Kidney epithelial cell (primary cell): ENCODE measurements at regions not wholly inside any gene's neighbourhood (a gene's known extent, or its start where the extent isn't known, plus 50 kb on each side); places are given as distances from the start of the nearest gene placed in this dataset.

Experiments used
- DNase-seq: peaks from one replicate; pipeline ENCODE4 v3.0.0-alpha.2; 2010; ENCODE audit warnings: low read depth
- H3K27me3 ChIP-seq: 2 replicates; pipeline ENCODE4 v1.6.0; 2011; ENCODE audit warnings: low read length; ENCODE audit not compliant: control insufficient read depth, insufficient read depth
- H3K36me3 ChIP-seq: 2 replicates; pipeline ENCODE4 v1.5.1; 2011; ENCODE audit warnings: low read length; ENCODE audit not compliant: control insufficient read depth, insufficient read depth
- H3K4me3 ChIP-seq: 2 replicates; pipeline ENCODE4 v1.5.1; 2011; ENCODE audit warnings: low read depth, mild to moderate bottlenecking, control low read depth, low read length
- CTCF ChIP-seq: IDR thresholded peaks from 2 replicates; pipeline ENCODE4 v1.5.1; 2011; ENCODE audit warnings: mild to moderate bottlenecking, moderate library complexity, low read length, control low read depth, inconsistent platforms; ENCODE audit not compliant: insufficient read depth, poor library complexity, severe bottlenecking

- Histone ChIP-seq H3K36me3 (no peaks in the 10 kb centered on the region), H3K27me3 (no peaks in the 10 kb centered on the region), H3K4me3 (no peak overlapping the region)
- DNase-seq = no peak
- TF ChIP-seq CTCF = no peak
These were observed 478.0 kb upstream of the KLF6 start for GRCh38 chr10:4262870-4263600.

DNA sequence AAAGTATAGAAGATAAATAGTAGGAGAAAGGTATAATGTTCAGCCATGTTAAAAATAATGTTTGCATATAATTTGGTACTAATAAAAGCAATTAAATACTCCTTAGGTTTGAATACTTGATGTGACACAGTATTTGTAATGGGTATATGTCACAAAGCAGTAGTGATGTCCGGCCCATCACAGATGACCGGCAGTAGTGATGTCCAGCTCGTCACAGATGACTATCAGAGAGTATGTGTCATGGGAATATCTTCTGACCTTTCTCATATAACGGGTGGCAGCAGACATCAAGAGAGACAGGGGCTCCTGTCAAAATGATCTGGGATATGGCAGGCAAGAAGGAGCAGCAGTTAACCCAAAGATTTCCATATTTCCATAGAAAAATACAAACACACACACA lies 477.4 kb upstream of the KLF6 start:
- TF ChIP-seq CTCF = no peak
- no peak for DNase-seq
- H3K4me3 ChIP-seq = no peak overlapping the region
- no peaks in the 10 kb centered on the region for H3K27me3 ChIP-seq
- H3K36me3 ChIP-seq = no peaks in the 10 kb centered on the region

DNA sequence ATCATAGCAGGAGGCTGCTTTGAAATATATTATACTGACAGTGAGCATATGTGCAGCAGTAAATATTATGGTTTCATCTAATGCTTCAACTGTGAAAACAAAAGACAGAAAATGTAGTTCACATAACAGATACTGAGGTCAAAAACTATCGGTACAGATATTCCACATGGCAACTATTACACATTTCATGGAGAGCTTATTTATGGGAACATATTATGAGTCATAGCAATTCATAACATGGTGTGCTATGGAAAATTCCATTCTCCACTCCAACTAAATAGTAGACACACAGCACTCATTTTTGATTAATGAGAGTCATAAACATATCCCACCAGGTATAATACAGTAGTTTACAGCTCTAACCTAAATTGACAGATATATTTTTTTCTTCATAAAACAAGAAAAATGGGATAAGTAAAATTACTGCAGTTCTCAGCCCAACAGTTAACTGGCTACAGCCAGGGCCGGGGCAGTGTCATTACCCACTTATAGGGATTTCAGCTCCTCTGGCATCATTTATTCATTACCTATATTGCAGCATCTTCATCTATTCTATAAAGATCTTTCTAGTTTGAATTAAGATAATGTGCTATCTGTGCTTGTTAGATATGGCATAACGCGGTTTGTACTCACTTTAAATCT lies 475.6 kb upstream of the KLF6 start:
- Histone ChIP-seq H3K27me3 (no peaks in the 10 kb centered on the region), H3K4me3 (no peak overlapping the region), H3K36me3 (no peaks in the 10 kb centered on the region)
- DNase-seq = no peak
- TF ChIP-seq CTCF = no peak

DNA sequence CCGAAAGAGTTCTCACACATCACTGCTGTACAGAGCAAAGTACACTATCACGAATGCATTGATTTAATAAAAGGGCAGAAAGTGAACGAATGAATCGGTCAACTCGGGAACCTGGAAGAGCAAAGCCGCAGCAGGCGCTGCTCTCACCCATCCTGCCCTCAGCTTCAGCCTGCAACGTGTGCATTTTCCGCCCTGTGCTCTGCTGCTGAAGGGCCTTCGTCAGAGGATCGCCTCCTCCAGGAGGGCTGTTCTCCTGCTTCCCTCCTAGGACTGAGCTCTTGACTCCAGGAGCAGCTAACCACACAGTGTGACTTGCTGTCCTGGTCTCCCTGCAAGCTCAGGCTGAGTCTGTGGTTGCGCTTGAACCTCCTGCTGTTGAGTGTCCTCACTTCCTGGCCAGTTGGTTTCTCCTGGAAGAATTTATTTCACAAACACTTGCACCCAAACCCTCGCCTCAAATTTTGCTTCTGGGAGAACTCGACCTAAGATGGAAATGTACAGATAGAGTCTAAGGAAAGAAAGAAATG lies 473.0 kb upstream of the KLF6 start:
- no peak overlapping the region for H3K4me3 ChIP-seq

GRCh38 chr10:4256971-4257370 lies 472.0 kb upstream of the KLF6 start:
- no peak for TF ChIP-seq CTCF
- Histone ChIP-seq H3K4me3 (no peak overlapping the region), H3K27me3 (no peaks in the 10 kb centered on the region), H3K36me3 (no peaks in the 10 kb centered on the region)
- no peak for DNase-seq

More for the DNA sequence above, 473.0 kb upstream of the KLF6 start:
- DNase-seq = no peak
- Histone ChIP-seq H3K36me3 (no peaks in the 10 kb centered on the region), H3K27me3 (no peaks in the 10 kb centered on the region)
- TF ChIP-seq CTCF = no peak
